ENCODE measurements at regions not wholly inside any gene's neighbourhood (a gene's known extent, or its start where the extent isn't known, plus 50 kb on each side); places are given as distances from the start of the nearest gene placed in this dataset.

GRCh38 chr21:14677013-14677412 lies 130.9 kb upstream of the SAMSN1 start:
- TF ChIP-seq CTCF (IDR thresholded peaks at IDR 0.05) (no peak), POLR2A (IDR thresholded peaks at IDR 0.05) (no peak)

Data from prostate gland (tissue), 2 donors.